Stimulated activated CD4-positive, alpha-beta T cell treated with anti-CD3 and anti-CD28 coated beads, Interleukin-4, amount 100 ng/mL, for 48 hours (primary cell): ENCODE measurements at regions not wholly inside any gene's neighbourhood (a gene's known extent, or its start where the extent isn't known, plus 50 kb on each side); places are given as distances from the start of the nearest gene placed in this dataset.
A peak's percentile ranks its signal among the peaks of the same experiment; 100 is the strongest.

Experiments used
- DNase-seq, 2 donors: peaks; one replicate each; pipeline ENCODE4 v3.0.0-alpha.2; 2020; ENCODE audit warnings: low read depth in 2 of 2

DNA sequence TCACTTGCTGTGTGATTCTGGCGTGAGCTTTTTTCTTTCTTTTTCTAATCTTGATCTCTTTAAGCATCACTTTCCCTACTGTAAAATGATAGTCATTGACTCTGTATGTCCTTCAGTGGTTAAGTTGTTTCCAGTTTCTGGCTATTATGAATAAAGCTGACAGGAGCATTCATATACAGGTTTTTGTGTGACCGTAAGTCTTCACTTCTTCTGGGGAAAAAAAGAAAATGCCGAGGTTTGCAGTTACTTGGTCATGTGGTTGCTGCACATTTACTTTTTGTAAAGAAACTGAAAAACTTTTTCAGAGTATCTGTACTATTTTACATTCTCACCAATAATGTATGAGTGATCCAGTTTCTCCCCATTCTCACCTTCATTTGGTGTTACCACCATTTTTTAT, 247.4 kb upstream of the RBMS3 start:
- no peak for DNase-seq

DNA sequence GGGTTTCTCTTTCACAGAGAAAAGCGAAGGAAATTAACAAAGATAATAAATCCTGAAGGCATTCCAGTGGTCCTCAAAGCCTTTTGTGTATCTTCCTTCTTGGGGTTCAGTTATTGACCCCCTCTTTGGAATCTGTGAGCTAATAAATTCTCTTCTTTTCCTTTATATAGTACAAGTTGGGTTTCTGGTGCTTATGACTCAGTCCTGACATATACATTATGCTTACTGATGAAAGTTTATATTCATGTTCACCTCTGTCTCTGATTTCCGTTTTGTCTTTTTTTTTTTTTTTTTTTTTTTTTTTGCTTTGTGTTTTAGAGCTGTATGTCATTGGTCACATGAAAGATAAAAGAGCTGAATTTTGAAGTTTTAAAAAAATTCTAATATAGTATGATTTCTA, 230.7 kb upstream of the RBMS3 start:
- DNase-seq, result no peak

DNA sequence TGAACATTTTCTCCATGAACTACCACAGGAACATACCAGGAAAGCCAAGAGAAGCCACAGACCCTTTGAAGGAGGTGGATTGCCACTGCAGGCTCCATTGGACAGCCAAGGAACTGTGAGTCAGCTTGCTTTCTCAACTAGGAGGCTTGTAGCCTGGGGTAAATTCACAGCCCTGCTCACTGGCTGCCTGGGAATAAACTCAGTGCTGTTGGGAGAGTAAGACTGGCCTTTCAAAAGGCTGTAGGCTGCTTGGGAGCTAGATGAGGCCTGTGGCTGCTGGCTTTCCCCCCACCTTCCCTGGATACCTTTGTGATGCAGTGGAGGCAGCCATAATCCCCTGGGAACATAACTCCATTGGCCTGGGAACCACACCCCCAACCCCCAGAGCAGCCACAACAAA, 223.5 kb upstream of the RBMS3 start:
- no peak for DNase-seq

DNA sequence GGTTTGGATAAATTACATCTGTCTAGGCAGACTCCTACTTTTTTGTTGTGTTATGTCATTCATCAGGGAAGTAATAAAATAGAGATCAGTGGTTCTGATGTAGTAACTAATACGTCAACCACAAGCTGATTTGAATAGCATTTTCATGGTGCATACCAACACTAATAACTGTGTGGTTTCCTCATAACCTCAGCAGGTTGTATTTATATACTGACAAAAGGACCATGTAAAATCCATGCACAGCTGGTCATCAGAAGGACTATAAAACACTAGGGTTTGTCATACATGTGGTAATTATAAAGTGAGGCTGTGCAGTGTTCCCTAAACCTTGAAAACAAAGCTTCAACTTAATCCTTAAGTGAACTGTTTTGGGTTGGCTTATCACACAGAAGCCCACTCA, 216.8 kb upstream of the RBMS3 start:
- no peak for DNase-seq

DNA sequence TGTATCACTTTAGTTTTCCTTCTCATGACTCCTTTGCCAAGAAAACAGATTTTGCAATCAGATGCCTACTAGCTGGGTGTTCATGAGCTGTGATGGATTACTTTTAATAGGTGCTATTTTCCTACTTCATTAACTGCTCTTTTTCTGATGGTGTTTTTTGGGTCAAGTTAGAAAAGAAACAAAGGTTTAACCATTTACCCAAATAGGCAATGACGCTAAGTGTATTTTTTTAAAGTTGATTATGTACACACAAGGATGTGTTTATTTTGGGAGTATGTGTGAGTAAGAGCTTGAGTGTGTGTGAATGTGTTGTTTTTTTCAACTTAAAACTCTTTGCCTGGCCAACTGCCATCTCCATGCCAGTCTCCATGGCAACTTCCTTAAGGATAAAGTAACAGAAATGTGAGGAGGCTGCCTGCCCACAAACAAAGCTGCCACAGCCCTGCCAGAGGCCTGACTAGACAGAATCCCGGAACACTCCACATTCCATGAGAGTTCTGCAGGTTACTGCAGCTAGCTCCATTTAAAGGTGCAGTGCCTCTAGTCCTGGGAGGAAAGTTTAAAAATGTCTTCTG, 215.6 kb upstream of the RBMS3 start:
- no peak for DNase-seq

DNA sequence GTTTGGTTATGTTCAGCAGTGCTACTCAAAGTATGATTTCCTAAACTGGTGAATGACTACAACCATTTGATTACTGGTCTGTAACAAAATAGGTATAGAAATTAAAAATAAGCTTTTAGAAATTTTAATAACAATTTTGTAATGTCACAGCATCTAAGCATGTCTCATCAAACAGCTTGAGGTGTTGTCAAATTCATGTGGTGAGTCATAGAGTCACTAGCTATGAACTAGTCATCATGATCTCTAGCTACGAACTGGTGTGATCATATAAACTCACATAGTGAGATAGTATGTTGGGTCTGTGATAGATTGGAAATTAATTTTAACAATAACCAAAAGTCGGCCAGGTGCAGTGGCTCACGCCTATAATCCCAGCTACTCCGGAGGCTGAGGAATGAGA, 213.9 kb upstream of the RBMS3 start:
- no peak for DNase-seq

DNA sequence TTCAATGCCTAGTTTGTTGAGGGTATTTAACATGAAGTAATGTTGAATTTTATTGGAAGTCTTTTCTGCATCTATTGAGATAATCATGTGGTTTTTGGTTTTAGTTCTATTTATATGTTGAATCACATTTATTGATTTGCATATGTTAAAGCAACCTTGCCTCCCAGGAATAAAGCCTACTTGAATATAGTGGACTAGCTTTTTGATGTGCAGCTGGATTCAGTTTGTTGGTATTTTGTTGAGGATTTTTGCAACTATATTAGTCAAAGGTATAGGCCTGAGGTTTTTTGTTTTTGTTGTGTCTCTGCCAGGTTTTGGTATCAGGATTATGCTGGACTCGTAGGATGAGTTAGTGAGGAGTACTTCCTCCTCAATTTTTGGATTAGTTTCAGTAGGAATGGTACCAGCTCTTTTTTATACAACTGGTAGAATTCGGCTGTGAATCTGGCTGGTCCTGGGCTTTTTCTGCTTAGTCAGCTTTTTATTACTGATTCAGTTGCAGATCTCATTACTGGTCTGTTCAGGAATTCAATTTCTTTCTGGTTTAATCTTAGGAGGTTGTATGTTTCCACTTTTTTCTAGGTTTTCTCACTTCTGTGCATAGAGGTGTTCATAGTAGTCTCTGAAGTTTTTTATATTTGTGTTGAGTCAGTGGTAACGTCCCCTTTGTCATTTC, 209.8 kb upstream of the RBMS3 start:
- DNase-seq, result no peak

DNA sequence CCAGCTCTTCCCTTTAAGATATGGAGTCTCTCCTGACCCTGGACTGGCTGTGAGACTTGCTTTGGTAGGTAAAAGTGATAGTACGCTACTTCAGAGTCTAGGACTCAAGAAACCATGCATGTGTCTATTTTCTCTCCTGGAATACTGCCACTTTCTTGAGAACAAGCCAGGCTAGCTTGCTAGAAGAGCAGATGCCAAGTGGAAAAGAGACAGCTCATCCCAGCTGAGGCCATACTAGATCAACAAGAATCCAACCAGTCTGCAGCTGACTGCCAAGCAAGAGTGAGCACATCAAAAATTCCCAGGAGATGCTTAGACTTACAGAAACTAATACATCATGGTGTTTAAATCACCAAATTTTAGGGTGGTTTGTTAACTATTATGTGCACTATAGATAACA, 208.3 kb upstream of the RBMS3 start:
- no peak for DNase-seq

DNA sequence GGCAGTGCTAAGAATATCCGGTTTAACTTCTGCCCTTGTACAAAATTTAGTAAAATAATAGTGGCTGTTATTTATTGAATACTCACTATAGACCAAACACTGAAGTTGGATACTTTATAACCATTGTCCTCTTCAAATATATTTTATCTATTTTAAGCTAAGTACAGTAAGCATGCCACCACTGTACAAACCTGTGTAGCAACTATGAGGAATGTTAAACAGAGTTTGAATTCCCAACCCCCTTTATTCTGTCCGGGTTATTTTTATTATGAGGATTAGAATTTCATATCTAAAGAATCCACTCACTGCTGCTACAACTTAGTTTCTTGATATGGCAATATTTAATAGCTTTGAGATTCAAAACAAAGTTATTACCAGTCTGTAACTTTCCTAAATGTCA, 203.5 kb upstream of the RBMS3 start:
- no peak for DNase-seq

DNA sequence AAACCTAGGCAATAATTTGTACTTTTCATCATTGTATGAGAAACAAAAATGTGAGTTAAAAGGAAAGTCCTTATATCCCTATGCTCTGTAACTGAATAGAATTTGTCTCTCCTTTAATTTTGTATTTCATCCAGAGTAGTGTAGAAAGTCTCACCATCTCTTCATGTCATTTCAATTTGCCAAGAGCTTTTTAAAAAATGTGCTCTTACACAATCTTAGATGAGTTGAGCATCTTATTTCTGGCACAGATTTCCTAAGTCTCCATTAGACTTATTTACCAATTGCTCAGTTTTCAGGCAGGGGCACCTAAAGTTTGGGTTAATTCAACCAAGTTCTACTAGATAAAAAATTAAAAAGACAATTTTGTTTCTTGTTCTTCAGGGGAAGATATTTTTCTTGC, 201.5 kb upstream of the RBMS3 start:
- no peak for DNase-seq

DNA sequence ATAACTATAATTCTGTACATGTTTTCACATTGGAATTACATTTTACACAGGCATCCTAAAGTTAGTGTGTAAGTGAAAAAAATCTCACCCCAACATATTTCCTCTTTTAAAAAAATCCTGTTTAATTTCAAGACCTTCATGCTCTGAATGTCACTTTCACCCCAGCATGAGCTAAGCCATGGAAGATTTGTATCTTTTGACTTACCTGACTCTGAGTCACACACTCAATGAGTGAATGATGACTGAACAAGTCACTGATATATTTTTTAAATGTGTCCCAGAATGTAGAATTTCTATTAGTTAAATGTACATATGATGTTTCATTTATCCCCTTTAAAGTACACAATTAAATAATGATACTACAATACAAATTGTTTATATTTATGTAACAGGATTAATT, 199.9 kb upstream of the RBMS3 start:
- DNase-seq, result no peak

DNA sequence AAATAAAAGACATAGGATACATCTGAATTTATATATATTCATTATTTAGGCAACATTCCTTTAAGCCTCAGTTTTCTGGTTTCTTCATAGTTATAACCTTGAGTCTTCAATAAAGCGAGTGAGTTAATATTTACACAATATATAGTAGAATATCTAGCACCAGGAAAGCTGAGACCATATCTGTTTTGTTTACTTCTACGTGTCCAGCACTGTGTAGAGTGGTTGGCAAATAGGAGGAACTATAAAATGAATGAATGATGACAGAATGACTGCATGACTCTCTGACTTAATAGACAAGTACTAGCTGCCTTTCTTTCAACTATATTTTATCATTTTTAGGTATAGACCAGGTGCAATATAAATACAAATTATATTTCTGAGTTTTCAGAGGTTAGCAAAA, 197.8 kb upstream of the RBMS3 start:
- DNase-seq, result no peak

DNA sequence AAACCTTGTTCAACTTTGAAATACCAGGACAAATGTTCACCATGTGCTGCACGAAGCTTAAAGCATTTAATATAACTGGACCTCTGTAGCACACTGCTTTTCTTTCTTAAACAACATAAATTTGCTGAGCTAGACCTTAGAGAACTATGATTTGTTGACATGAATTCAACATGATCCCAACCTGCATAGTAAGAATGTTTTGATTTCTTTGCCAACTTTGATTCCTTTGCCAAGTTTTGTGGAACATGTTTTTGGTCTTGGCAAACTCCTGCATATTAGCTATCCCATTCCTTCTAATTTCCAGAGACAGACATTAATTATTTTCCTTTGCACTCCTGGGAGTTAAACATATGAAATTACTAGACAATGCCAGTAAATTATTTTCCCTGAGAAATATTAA, 197.2 kb upstream of the RBMS3 start:
- DNase-seq, result no peak

DNA sequence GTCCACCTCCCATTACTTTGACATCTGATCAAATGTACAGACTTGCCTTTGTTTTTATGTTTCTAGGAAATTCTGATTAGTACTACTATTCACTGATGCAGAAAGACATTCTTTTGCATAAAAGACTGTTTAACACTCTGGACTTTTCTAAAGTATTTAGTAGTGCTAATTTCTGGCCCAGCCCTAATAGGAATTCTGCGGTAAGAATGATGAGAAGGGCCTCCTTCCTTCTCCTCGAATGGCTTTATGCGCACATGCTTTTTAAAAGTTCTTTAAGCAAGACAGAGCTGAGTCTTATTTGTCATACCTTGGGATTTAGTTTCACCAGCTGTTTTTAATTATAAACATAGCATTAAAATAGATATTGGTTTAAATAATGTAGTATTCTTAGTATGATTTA, 192.3 kb upstream of the RBMS3 start:
- no peak for DNase-seq

DNA sequence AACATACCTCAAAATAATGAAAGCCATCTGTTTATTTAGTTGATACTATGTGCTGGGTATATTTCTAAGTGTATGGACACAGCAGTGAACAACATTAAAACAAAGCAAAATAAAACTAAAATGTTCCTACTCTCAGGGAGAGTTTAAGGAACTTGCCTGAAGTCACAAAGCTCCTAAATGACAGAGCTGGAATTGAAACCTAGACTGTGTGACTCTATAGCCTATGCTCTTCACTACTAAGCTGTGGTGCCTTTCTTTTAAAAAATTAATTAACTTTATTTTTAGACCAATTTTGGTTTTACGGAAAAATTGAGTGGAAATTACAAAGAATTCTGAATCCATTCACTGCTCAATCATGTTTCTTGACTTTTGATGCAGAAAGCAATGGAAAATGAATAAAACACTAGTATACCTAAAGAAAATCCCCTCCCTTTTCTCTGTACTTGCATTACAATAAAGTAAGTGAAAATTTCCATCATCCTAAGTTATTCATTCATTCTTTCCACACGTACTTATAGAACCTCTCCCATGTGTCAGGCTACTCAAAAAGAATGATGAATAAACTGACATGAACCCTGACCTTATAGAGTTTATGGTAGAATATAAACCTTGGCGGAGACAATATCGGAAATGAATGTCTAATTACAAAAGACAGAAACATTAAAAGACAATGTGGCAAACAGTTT, 189.8 kb upstream of the RBMS3 start:
- no peak for DNase-seq

DNA sequence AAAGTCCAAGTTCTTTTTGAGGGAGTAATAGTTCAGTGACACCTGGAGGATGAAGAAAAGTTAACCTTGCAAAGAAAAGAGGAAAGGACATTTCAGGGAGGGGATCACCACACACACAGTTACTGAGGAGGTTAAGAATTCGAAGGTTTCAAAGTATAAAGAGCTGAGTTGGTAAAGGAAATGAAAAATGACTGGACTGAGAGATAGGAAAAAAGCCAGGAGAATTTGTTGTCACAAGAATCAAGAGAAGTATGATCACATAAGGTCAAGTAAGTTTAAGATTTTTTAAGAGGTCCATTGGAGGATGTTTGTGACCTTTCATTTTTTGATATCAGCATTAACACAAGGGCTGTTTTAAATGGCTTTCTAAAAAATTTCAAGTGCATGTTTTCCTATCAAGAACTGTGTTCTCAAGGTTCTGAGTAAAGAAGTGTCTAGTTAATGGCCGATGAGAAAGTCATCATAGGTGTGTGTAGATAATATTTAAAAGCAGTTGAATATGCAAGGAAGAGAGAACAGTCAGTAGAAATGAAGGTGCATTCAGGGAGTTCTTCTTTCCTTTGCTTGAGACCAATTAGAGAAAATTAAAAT, 189.2 kb upstream of the RBMS3 start:
- DNase-seq, result no peak

DNA sequence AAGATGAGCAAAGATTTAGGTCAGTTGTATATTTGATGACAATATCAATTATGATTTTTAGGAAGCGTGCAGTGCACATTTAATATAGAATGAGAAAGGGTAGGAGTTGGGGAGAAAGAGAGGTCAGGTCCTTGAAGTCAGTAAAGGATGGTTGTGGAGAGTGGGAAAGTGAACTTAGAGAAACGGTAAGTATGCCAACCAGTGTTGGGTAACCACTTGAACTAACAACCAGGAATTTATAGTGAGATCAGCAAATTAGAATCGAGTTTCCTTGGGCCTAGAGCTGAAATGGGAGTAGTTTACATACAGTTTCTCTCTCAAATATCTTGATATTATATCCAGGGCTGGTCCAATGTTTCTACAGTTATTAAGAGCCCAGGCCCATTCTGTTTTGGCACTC, 188.5 kb upstream of the RBMS3 start:
- no peak for DNase-seq

DNA sequence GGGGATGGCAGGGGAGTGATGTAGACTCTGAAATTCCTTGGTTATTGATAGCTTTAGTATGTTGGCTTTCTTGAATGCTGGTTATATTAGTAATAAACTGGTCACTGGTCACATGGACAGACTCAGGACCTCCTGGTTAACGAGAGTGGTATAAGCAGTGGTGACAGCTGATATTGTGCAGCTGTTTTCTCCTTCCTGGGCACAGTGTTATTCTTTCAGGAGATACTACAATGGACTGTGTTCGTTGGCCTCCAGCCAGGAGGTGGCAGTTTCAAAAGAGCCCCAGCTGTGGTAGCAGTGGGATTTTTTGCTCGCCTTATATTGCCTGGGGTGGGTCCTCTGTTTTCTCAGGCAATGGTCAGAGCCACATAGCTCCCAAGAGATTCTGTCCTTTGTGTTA, 181.6 kb upstream of the RBMS3 start:
- no peak for DNase-seq

DNA sequence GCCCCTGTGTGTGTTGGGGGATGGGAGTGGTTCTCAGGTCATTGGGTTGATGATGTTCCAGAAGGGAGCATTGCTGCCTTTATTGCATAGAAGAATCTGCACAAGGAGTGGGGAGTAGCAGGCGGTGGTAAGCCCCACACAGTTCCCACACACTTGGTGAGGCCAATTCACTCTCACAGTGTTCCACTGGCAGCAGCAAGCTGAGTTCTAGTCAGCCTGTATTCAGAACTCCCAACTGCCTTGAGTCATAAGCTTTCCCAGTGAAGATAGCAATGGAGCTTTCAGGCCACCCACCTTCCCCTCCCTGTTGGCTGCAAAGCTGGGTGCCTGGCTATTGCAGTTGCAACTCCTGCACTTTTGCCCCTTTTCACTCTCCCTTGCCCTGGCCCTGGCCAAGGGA, 181.1 kb upstream of the RBMS3 start:
- DNase-seq, result no peak

DNA sequence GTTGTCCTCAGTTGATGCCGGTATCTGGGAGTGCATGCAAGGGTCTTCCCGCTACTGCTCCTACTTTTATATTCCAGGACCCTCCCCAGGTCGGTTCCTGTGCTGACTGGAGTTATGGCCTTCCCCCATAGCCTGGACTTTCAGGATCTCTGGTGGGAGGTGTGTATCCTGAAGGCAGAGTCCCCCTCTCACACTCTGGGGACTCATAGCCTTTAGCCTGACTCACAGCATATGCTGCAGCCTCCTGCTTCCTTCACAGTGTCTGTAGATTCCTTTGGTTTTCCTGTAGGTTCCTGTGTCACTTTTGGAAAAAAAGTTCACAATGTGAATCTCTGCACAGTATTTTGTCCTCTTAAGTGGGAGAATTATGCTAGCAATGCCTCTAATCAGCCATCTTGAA, 180.6 kb upstream of the RBMS3 start:
- no peak for DNase-seq

DNA sequence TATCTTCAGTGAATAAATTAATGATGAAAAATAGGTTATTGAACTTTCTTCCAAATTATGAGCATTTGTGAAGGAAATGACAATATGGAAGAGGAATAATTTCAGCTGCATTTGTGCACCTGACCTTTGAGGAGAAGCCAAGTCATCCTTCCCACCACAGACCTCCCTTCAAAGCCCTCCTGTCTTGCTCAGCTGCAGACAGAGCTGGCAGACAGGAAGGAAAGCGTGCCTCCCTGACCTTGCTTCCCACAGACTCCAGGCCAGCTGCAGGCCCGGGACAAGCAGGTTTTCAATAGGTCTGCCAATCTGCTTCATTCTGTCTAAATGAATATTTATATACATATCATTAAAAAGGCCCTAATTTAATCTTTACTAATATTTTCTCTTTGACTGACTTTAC, 152.9 kb upstream of the RBMS3 start:
- DNase-seq, result no peak

DNA sequence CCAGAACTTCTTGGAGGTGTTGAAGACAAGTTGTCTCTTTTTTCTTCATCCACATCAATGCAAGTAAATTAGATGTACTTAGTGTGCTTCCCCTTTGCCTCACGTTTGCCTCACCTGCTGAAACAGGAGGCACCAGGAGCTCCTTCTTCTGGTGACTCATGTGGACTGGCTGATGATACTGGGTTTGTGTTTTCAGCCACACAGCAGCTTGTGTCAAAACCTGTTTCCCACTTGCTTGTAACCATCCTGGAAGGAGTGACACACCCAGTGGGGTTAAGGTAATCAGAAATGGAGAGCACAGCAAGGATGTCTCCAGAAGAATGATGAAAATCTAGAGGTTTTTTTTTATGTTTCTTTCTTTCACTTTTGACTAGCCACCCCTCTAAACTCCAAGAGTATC, 143.3 kb upstream of the RBMS3 start:
- peak in 1 of 2 donors; percentile 1 for DNase-seq

DNA sequence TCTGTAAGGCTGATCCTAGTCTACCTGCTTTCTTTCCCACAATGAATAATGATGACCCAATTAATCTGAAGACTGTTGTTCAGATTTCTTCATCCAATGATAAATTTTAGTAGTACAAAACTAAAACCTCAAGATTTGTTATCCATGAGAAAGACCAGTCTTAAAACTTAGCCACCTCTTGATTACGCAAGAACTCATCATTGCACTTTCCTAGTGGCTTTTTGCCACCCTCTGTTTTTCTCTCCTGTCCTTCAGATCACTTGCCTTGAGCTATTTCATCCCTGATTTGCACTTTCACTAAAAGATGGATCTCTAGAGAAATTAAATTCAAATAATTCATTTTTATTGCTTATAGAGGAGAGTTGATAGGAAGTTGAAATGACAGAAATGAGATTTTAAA, 142.7 kb upstream of the RBMS3 start:
- no peak for DNase-seq
